HEK293 (cell line): ENCODE measurements at regions not wholly inside any gene's neighbourhood (a gene's known extent, or its start where the extent isn't known, plus 50 kb on each side); places are given as distances from the start of the nearest gene placed in this dataset.

Experiments
- BCL11B ChIP-seq: fragments of 450-650 bp; formaldehyde crosslinking; IDR thresholded peaks from 2 replicates; pipeline ENCODE4 v1.5.1; 2016; ENCODE audit warnings: low read depth, missing biosample characterization, missing genetic modification characterization
- CTCF ChIP-seq: fragments of 450-650 bp; formaldehyde crosslinking; IDR thresholded peaks from 2 replicates; pipeline ENCODE4 v1.5.1; 2016; ENCODE audit warnings: missing biosample characterization, missing genetic modification characterization
- KLF7 ChIP-seq: fragments of 450-650 bp; formaldehyde crosslinking; IDR thresholded peaks from 2 replicates; pipeline ENCODE4 v1.5.1; 2016; ENCODE audit warnings: missing biosample characterization, missing genetic modification characterization, borderline replicate concordance
- MYNN ChIP-seq: fragments of 450-650 bp; formaldehyde crosslinking; IDR thresholded peaks from 2 replicates; pipeline ENCODE4 v1.5.1; 2016; ENCODE audit warnings: missing biosample characterization, missing genetic modification characterization, borderline replicate concordance
- MZF1 ChIP-seq: fragments of 450-650 bp; formaldehyde crosslinking; IDR thresholded peaks from 2 replicates; pipeline ENCODE4 v1.5.1; 2017; ENCODE audit warnings: missing biosample characterization, missing genetic modification characterization, borderline replicate concordance
- PBX3 ChIP-seq: sonication (generic); formaldehyde crosslinking; IDR thresholded peaks from 2 replicates; pipeline ENCODE4 v1.8.1; 2022; ENCODE audit warnings: mild to moderate bottlenecking, moderate library complexity, missing genetic modification reagents
- PRDM1 ChIP-seq: fragments of 450-650 bp; formaldehyde crosslinking; IDR thresholded peaks from 2 replicates; pipeline ENCODE4; 2016; ENCODE audit warnings: missing biosample characterization, missing genetic modification characterization
- PRDM4 ChIP-seq: fragments of 450-650 bp; formaldehyde crosslinking; IDR thresholded peaks from 2 replicates; pipeline ENCODE4 v1.5.1; 2017; ENCODE audit warnings: missing biosample characterization, missing genetic modification characterization
- REST ChIP-seq: fragments of 450-650 bp; formaldehyde crosslinking; IDR thresholded peaks from 2 replicates; pipeline ENCODE4 v1.5.1; 2016; ENCODE audit warnings: missing biosample characterization, missing genetic modification characterization
- SCRT1 ChIP-seq: fragments of 450-650 bp; formaldehyde crosslinking; IDR thresholded peaks from 2 replicates; pipeline ENCODE4 v1.5.1; 2016; ENCODE audit warnings: missing biosample characterization, missing genetic modification characterization, borderline replicate concordance
- YY1 ChIP-seq: fragments of 450-650 bp; formaldehyde crosslinking; IDR thresholded peaks from 2 replicates; pipeline ENCODE4 v1.5.1; 2018; ENCODE audit warnings: missing biosample characterization, missing genetic modification characterization
- ZNF239 ChIP-seq: fragments of 450-650 bp; formaldehyde crosslinking; IDR thresholded peaks from 2 replicates; pipeline ENCODE4 v1.5.1; 2016; ENCODE audit warnings: missing biosample characterization, missing genetic modification characterization
- ZNF48 ChIP-seq: fragments of 450-650 bp; formaldehyde crosslinking; IDR thresholded peaks from 2 replicates; pipeline ENCODE4 v1.5.1; 2016; ENCODE audit warnings: missing biosample characterization, missing genetic modification characterization
- ZNF677 ChIP-seq: fragments of 450-650 bp; IDR thresholded peaks from 2 replicates; pipeline ENCODE4 v1.5.0; 2018; ENCODE audit warnings: missing biosample characterization, mild to moderate bottlenecking, missing genetic modification characterization, moderate library complexity

GRCh38 chr10:15426115-15426514 is 55.0 kb upstream of the FAM171A1 start:
- TF ChIP-seq PRDM4 (no peak), ZNF48 (tag by site-specific recombination) (no peak), SCRT1 (tag by site-specific recombination) (no peak), MYNN (tag by site-specific recombination) (no peak), ZNF677 (tag by site-specific recombination) (no peak), PRDM1 (no peak), CTCF (tag by site-specific recombination) (no peak), REST (tag by site-specific recombination) (no peak), PBX3 (CRISPR knock-in tag) (no peak), KLF7 (tag by site-specific recombination) (no peak), MZF1 (tag by site-specific recombination) (no peak), BCL11B (tag by site-specific recombination) (no peak), YY1 (no peak), ZNF239 (no peak)
